HUES64 (cell line): ENCODE measurements at regions not wholly inside any gene's neighbourhood (a gene's known extent, or its start where the extent isn't known, plus 50 kb on each side); places are given as distances from the start of the nearest gene placed in this dataset.

Experiments used
- H3K27ac ChIP-seq: 2 replicates; pipeline ENCODE4 v1.7.0; 2013; ENCODE audit warnings: low read depth, low read length, inconsistent platforms
- H3K27me3 ChIP-seq: 2 replicates; pipeline ENCODE4 v1.6.1; 2013; ENCODE audit warnings: mild to moderate bottlenecking, low read length; ENCODE audit not compliant: insufficient read depth
- H3K36me3 ChIP-seq: 2 replicates; pipeline ENCODE4 v1.6.1; 2013; ENCODE audit warnings: mild to moderate bottlenecking, low read length; ENCODE audit not compliant: insufficient read depth
- H3K4me1 ChIP-seq: 2 replicates; pipeline ENCODE4 v1.6.1; 2013; ENCODE audit warnings: mild to moderate bottlenecking, low read length, moderate library complexity; ENCODE audit not compliant: insufficient read depth
- H3K4me3 ChIP-seq: 2 replicates; pipeline ENCODE4 v1.5.1; 2013; ENCODE audit warnings: mild to moderate bottlenecking, low read length, moderate library complexity
- H3K9ac ChIP-seq: 2 replicates; pipeline ENCODE4 v1.6.1; 2013; ENCODE audit warnings: mild to moderate bottlenecking, low read depth, low read length
- H3K9me3 ChIP-seq: 2 replicates; pipeline ENCODE4 v1.6.1; 2013; ENCODE audit warnings: low read depth, low read length; ENCODE audit not compliant: insufficient read depth
- WGBS: fragments of 150-250, 120-280 bp; methylation state at CpG from one replicate; pipeline ENCODE4 v1.1.7; 2013; ENCODE audit warnings: missing lambda C conversion rate; 5-methylcytosine and 5-hydroxymethylcytosine counted together

- H3K27ac ChIP-seq: no peak overlapping the region
- H3K9me3 ChIP-seq: no peaks in the 10 kb centered on the region
- no peaks in the 10 kb centered on the region for H3K4me1 ChIP-seq
- H3K27me3 ChIP-seq: no peaks in the 10 kb centered on the region
- no peak overlapping the region for H3K9ac ChIP-seq
- H3K4me3 ChIP-seq: no peak overlapping the region
- H3K36me3 ChIP-seq: no peaks in the 10 kb centered on the region
- 91% methylated on average over 7 of the region's 7 CpGs for WGBS
Observed at GRCh38 chr13:24011266-24011665, 114.0 kb upstream of the C1QTNF9B start.

- Histone ChIP-seq H3K36me3 (no peaks in the 10 kb centered on the region), H3K4me3 (no peak overlapping the region), H3K9ac (no peak overlapping the region), H3K27me3 (no peaks in the 10 kb centered on the region), H3K9me3 (no peaks in the 10 kb centered on the region), H3K4me1 (no peaks in the 10 kb centered on the region), H3K27ac (no peak overlapping the region)
- 88% methylated on average over 10 of the region's 10 CpGs for WGBS
Observed at GRCh38 chr13:24012648-24013047, 115.3 kb upstream of the C1QTNF9B start.

- no peaks in the 10 kb centered on the region for H3K27me3 ChIP-seq
- 95% methylated on average over 6 of the region's 6 CpGs for WGBS
- H3K4me1 ChIP-seq: no peaks in the 10 kb centered on the region
Observed at GRCh38 chr13:24013189-24013588, 115.9 kb upstream of the C1QTNF9B start.

GRCh38 chr13:24016046-24016445 is 118.7 kb upstream of the C1QTNF9B start:
- Histone ChIP-seq H3K36me3 (no peaks in the 10 kb centered on the region), H3K4me3 (no peak overlapping the region), H3K9ac (no peak overlapping the region), H3K27ac (no peak overlapping the region), H3K9me3 (no peaks in the 10 kb centered on the region), H3K4me1 (no peaks in the 10 kb centered on the region), H3K27me3 (no peaks in the 10 kb centered on the region)
- WGBS: 93% methylated on average over 8 of the region's 8 CpGs

More at GRCh38 chr13:24013189-24013588, 115.9 kb upstream of the C1QTNF9B start:
- H3K9me3 ChIP-seq: no peaks in the 10 kb centered on the region
- no peak overlapping the region for H3K27ac ChIP-seq
- H3K9ac ChIP-seq: no peak overlapping the region
- H3K36me3 ChIP-seq: no peaks in the 10 kb centered on the region
- no peak overlapping the region for H3K4me3 ChIP-seq

- Histone ChIP-seq H3K9ac (no peak overlapping the region), H3K36me3 (no peaks in the 10 kb centered on the region), H3K27me3 (no peaks in the 10 kb centered on the region), H3K9me3 (no peaks in the 10 kb centered on the region), H3K4me3 (no peak overlapping the region), H3K4me1 (no peaks in the 10 kb centered on the region), H3K27ac (no peak overlapping the region)
Observed at GRCh38 chr13:24022568-24022967, 125.3 kb upstream of the C1QTNF9B start.

- Histone ChIP-seq H3K36me3 (no peaks in the 10 kb centered on the region), H3K4me3 (no peak overlapping the region), H3K27ac (no peak overlapping the region), H3K9ac (no peak overlapping the region), H3K9me3 (no peaks in the 10 kb centered on the region), H3K27me3 (no peaks in the 10 kb centered on the region), H3K4me1 (no peaks in the 10 kb centered on the region)
- WGBS: 100% methylated on average over 1 of the region's 1 CpG
Observed at GRCh38 chr13:24023073-24023472, 125.8 kb upstream of the C1QTNF9B start.

GRCh38 chr13:24027494-24027893 is 130.2 kb upstream of the C1QTNF9B start:
- H3K9me3 ChIP-seq: no peaks in the 10 kb centered on the region
- H3K27me3 ChIP-seq: no peaks in the 10 kb centered on the region
- 67% methylated on average over 4 of the region's 4 CpGs for WGBS
- no peaks in the 10 kb centered on the region for H3K36me3 ChIP-seq
- H3K4me3 ChIP-seq: no peak overlapping the region
- H3K4me1 ChIP-seq: no peaks in the 10 kb centered on the region
- H3K9ac ChIP-seq: no peak overlapping the region
- H3K27ac ChIP-seq: no peak overlapping the region

GRCh38 chr13:24032252-24032651 is 128.3 kb upstream of the SPATA13 start:
- no peak overlapping the region for H3K4me3 ChIP-seq
- no peak overlapping the region for H3K9ac ChIP-seq
- 88% methylated on average over 2 of the region's 2 CpGs for WGBS
- no peaks in the 10 kb centered on the region for H3K4me1 ChIP-seq
- H3K27me3 ChIP-seq: no peaks in the 10 kb centered on the region
- H3K9me3 ChIP-seq: no peaks in the 10 kb centered on the region
- H3K27ac ChIP-seq: no peak overlapping the region
- H3K36me3 ChIP-seq: no peaks in the 10 kb centered on the region

- WGBS: 93% methylated on average over 2 of the region's 2 CpGs
- Histone ChIP-seq H3K27ac (no peak overlapping the region), H3K36me3 (no peaks in the 10 kb centered on the region), H3K4me3 (no peak overlapping the region), H3K27me3 (no peaks in the 10 kb centered on the region), H3K9me3 (no peaks in the 10 kb centered on the region), H3K9ac (no peak overlapping the region), H3K4me1 (no peaks in the 10 kb centered on the region)
Observed at GRCh38 chr13:24032674-24033073, 127.8 kb upstream of the SPATA13 start.

GRCh38 chr13:24033527-24034302 is 126.8 kb upstream of the SPATA13 start:
- H3K36me3 ChIP-seq: no peaks in the 10 kb centered on the region
- H3K4me3 ChIP-seq: no peak overlapping the region
- H3K9ac ChIP-seq: no peak overlapping the region
- no peaks in the 10 kb centered on the region; the same call in 1 of the 2 replicates for H3K27me3 ChIP-seq
- 90% methylated on average over 10 of the region's 11 CpGs for WGBS
- no peaks in the 10 kb centered on the region for H3K9me3 ChIP-seq
- peaks cover 6% of the 10 kb centered on the region; the same call in 1 of the 2 replicates for H3K4me1 ChIP-seq
- no peak overlapping the region for H3K27ac ChIP-seq

GRCh38 chr13:24035411-24035810 is 125.1 kb upstream of the SPATA13 start:
- H3K27ac ChIP-seq: no peak overlapping the region
- H3K9me3 ChIP-seq: no peaks in the 10 kb centered on the region
- WGBS: 78% methylated on average over 5 of the region's 5 CpGs
- no peaks in the 10 kb centered on the region for H3K36me3 ChIP-seq
- H3K9ac ChIP-seq: no peak overlapping the region
- no peak overlapping the region for H3K4me3 ChIP-seq
- H3K4me1 ChIP-seq: peaks cover 22% of the 10 kb centered on the region; the same call in 1 of the 2 replicates
- H3K27me3 ChIP-seq: peaks cover 17% of the 10 kb centered on the region

GRCh38 chr13:24036115-24036514 is 124.4 kb upstream of the SPATA13 start:
- H3K4me1 ChIP-seq: peaks cover 28% of the 10 kb centered on the region
- H3K4me3 ChIP-seq: no peak overlapping the region
- no peaks in the 10 kb centered on the region for H3K9me3 ChIP-seq
- 78% methylated on average over 2 of the region's 2 CpGs for WGBS
- no peaks in the 10 kb centered on the region for H3K36me3 ChIP-seq
- H3K27ac ChIP-seq: no peak overlapping the region
- peaks cover 23% of the 10 kb centered on the region for H3K27me3 ChIP-seq
- H3K9ac ChIP-seq: no peak overlapping the region
